IMR-90 (cell line): ENCODE measurements at regions not wholly inside any gene's neighbourhood (a gene's known extent, or its start where the extent isn't known, plus 50 kb on each side); places are given as distances from the start of the nearest gene placed in this dataset.

Experiments used
- ATAC-seq: fragments of 200-7000 bp; cut with Tn5 transposase; 2 replicates; pipeline ENCODE4 v1.9.1; 2020; ENCODE audit warnings: low read depth, mild to moderate bottlenecking, moderate library complexity
- BruUV-seq: library from RNA; stranded (reverse); fragments of 400-500 nt; replicated peaks from 2 replicates; lab custom pipeline; 2021; lab: Mats Ljungman, UMichigan
- CTCF ChIA-PET: fragments of 300-600 bp; formaldehyde crosslinking; extraction: SDS; loops from one replicate; lab custom pipeline; 2021; ENCODE audit warnings: antibody characterized with exemption; lab: Yijun Ruan, JAX
- POLR2A ChIA-PET: fragments of 300-600 bp; sonication (Branson Sonifier 250); formaldehyde crosslinking; loops from one replicate; lab custom pipeline; 2022; ENCODE audit warnings: antibody characterized with exemption; ENCODE audit not compliant: unreplicated experiment; lab: Charles Lee
- DNase-seq: peaks from one replicate; pipeline ENCODE4 v3.0.0; 2013
- H2AFZ ChIP-seq: replicated peaks from 2 replicates; pipeline ENCODE3; 2013; ENCODE audit warnings: low read length, mild to moderate bottlenecking; ENCODE audit not compliant: poor library complexity
- H2AK5ac ChIP-seq: 2 replicates; pipeline ENCODE4 v1.6.1; 2013; ENCODE audit warnings: low read depth, low read length, inconsistent platforms
- H2AK9ac ChIP-seq: replicated peaks from 2 replicates; pipeline ENCODE3; 2013; ENCODE audit warnings: mild to moderate bottlenecking, low read depth, low read length, moderate library complexity; ENCODE audit not compliant: poor library complexity
- H2BK120ac ChIP-seq: 2 replicates; pipeline ENCODE4 v1.6.1; 2013; ENCODE audit warnings: low read depth, low read length, inconsistent platforms
- H2BK15ac ChIP-seq: 3 replicates; pipeline ENCODE4 v1.6.1; 2013; ENCODE audit warnings: low read depth, low read length, inconsistent platforms
- H2BK20ac ChIP-seq: 2 replicates; pipeline ENCODE4 v1.6.1; 2013; ENCODE audit warnings: low read depth, mild to moderate bottlenecking, inconsistent platforms, low read length, moderate library complexity
- H2BK5ac ChIP-seq: 2 replicates; pipeline ENCODE4 v1.6.1; 2013; ENCODE audit warnings: mild to moderate bottlenecking, low read depth, low read length, inconsistent platforms; ENCODE audit not compliant: poor library complexity, severe bottlenecking
- H3K14ac ChIP-seq: replicated peaks from 2 replicates; pipeline ENCODE4 v1.6.1; 2013; ENCODE audit warnings: low read depth, low read length, inconsistent platforms
- H3K18ac ChIP-seq: 2 replicates; pipeline ENCODE4 v1.6.1; 2013; ENCODE audit warnings: low read depth, low read length, control low read depth
- H3K23ac ChIP-seq: 2 replicates; pipeline ENCODE4 v1.6.1; 2013; ENCODE audit warnings: low read depth, low read length, inconsistent platforms
- H3K27ac ChIP-seq: 2 replicates; pipeline ENCODE4 v1.5.1; 2013; ENCODE audit warnings: mild to moderate bottlenecking, control low read depth, low read length; ENCODE audit not compliant: insufficient read depth
- H3K27me3 ChIP-seq: 2 replicates; pipeline ENCODE4 v1.6.1; 2013; ENCODE audit warnings: low read length; ENCODE audit not compliant: control insufficient read depth, insufficient read depth
- H3K36me3 ChIP-seq: 2 replicates; pipeline ENCODE4 v1.6.1; 2013; ENCODE audit warnings: low read length, mixed read lengths; ENCODE audit not compliant: control insufficient read depth, insufficient read depth
- H3K4ac ChIP-seq: 2 replicates; pipeline ENCODE4 v1.6.1; 2013; ENCODE audit warnings: low read depth, low read length, inconsistent platforms
- H3K4me1 ChIP-seq: 2 replicates; pipeline ENCODE4 v1.6.1; 2013; ENCODE audit warnings: low read length, mixed read lengths; ENCODE audit not compliant: control insufficient read depth, insufficient read depth
- H3K4me2 ChIP-seq: 2 replicates; pipeline ENCODE4 v1.6.1; 2013; ENCODE audit warnings: low read depth, mild to moderate bottlenecking, control low read depth, low read length, moderate library complexity
- H3K4me3 ChIP-seq: 2 replicates; pipeline ENCODE4 v1.5.1; 2013; ENCODE audit warnings: low read depth, mild to moderate bottlenecking, control low read depth, low read length, moderate library complexity; ENCODE audit not compliant: insufficient read depth
- H3K56ac ChIP-seq: 2 replicates; pipeline ENCODE4 v1.6.1; 2013; ENCODE audit warnings: low read length, inconsistent platforms; ENCODE audit not compliant: insufficient read depth; ENCODE audit errors: extremely low read depth
- H3K79me1 ChIP-seq, 2 experiments: 2 replicates each; pipeline ENCODE4 v1.6.1; 2013; ENCODE audit warnings: low read length in 2 of 2, inconsistent platforms in 1 of 2, low read depth in 1 of 2
- H3K9ac ChIP-seq: 2 replicates; pipeline ENCODE4 v1.6.1; 2013; ENCODE audit warnings: low read depth, low read length, control low read depth
- H3K9me1 ChIP-seq: 2 replicates; pipeline ENCODE4 v1.6.1; 2013; ENCODE audit warnings: low read length, inconsistent platforms; ENCODE audit not compliant: insufficient read depth
- H3K9me3 ChIP-seq: 2 replicates; pipeline ENCODE4 v1.6.1; 2013; ENCODE audit warnings: low read length; ENCODE audit not compliant: control insufficient read depth, insufficient read depth
- H4K20me1 ChIP-seq: 2 replicates; pipeline ENCODE4 v1.6.1; 2013; ENCODE audit warnings: low read length, inconsistent platforms; ENCODE audit not compliant: insufficient read depth
- H4K5ac ChIP-seq: 2 replicates; pipeline ENCODE4 v1.6.1; 2013; ENCODE audit warnings: mild to moderate bottlenecking, low read depth, low read length, control low read depth
- H4K8ac ChIP-seq, 2 experiments: 2 replicates each; pipeline ENCODE4 v1.6.1; 2013; ENCODE audit warnings: low read depth in 2 of 2, low read length in 2 of 2, control low read depth in 1 of 2, inconsistent platforms in 1 of 2
- H4K91ac ChIP-seq: 2 replicates; pipeline ENCODE4 v1.6.1; 2013; ENCODE audit warnings: low read depth, low read length, inconsistent platforms; ENCODE audit not compliant: insufficient read depth
- CEBPB ChIP-seq: IDR thresholded peaks from 2 replicates; pipeline ENCODE4 v1.6.1; 2012; ENCODE audit warnings: low read depth, low read length, improper control_type of control experiment
- CTCF ChIP-seq: conservative IDR thresholded peaks from 2 replicates; pipeline ENCODE4 v1.5.1; 2012; ENCODE audit warnings: mild to moderate bottlenecking, low read depth, low read length, improper control_type of control experiment
- FOS ChIP-seq: fragments of 150-350 bp; IDR thresholded peaks from 2 replicates; pipeline ENCODE4 v1.6.1; 2016; ENCODE audit warnings: low read depth, low read length
- WGBS, 2 experiments: methylation state at CpG; one replicate each; pipeline versions ENCODE4 v1.1.5 to v1.1.7; 2013; ENCODE audit warnings: missing lambda C conversion rate in 2 of 2; ENCODE audit not compliant: insufficient read length in 1 of 2; ENCODE audit errors: extremely low coverage in 2 of 2; 5-methylcytosine and 5-hydroxymethylcytosine counted together
- dilution Hi-C: fragments of 300-500 bp; cut with HindIII; formaldehyde crosslinking; loops from one replicate; pipeline ENCODE4 v1.14.3; 2018; ENCODE audit warnings: low sequenced_read_pairs; ENCODE audit not compliant: unreplicated experiment
- in situ Hi-C: fragments of 300-500 bp; cut with MboI; formaldehyde crosslinking; loops from 3 replicates; pipeline ENCODE4 v1.14.3; 2019; ENCODE audit warnings: low sequenced_read_pairs, inconsistent platforms, mixed read lengths
- intact Hi-C: fragments of 100-400 bp; cut with micrococcal nuclease; formaldehyde crosslinking; loops from 2 replicates; pipeline ENCODE4 v1.10.0; 2022

- H2BK20ac ChIP-seq = no peak overlapping the region
- H3K56ac ChIP-seq = no peak overlapping the region
- H4K5ac ChIP-seq = no peak overlapping the region
- no peak overlapping the region for H2BK120ac ChIP-seq
- no peak overlapping the region for H3K4ac ChIP-seq
- H3K4me2 ChIP-seq = no peak overlapping the region
- H3K23ac ChIP-seq = no peak overlapping the region
- in situ Hi-C loops (no loop called here), intact Hi-C loops (loop anchor here (10.0 kb wide), 1 partner anchor 720 kb away; no protein-coding TSS in a partner anchor), dilution Hi-C loops (no loop called here)
- no peak overlapping the region for H3K4me3 ChIP-seq
- H2BK15ac ChIP-seq = no peak overlapping the region
- H4K8ac ChIP-seq = no peak overlapping the region
- H3K18ac ChIP-seq = no peak overlapping the region
- DNase-seq (no peak), ATAC-seq (no peak)
- H3K79me1 ChIP-seq = no peaks in the 10 kb centered on the region
- no peaks in the 10 kb centered on the region for H3K27me3 ChIP-seq
- no peaks in the 10 kb centered on the region for H4K20me1 ChIP-seq
- TF ChIP-seq CEBPB (no peak), CTCF (no peak), FOS (no peak)
- no peak overlapping the region for H2AFZ ChIP-seq
- no peak overlapping the region for H2BK5ac ChIP-seq
- no peak overlapping the region for H2AK9ac ChIP-seq
- H3K9ac ChIP-seq = no peak overlapping the region
- no TSS peak for BruUV-seq
- no peak overlapping the region for H4K91ac ChIP-seq
- H3K9me3 ChIP-seq = no peaks in the 10 kb centered on the region
- no peaks in the 10 kb centered on the region for H3K9me1 ChIP-seq
- H2AK5ac ChIP-seq = no peak overlapping the region
- H3K14ac ChIP-seq = no peak overlapping the region
- WGBS, 2 experiments = 50% methylated on average over 1 of the region's 5 CpGs; no CpG with 5 or more reads in 1 of the 2 experiments
- CTCF ChIA-PET = no interaction called here
- no peak overlapping the region for H3K27ac ChIP-seq
- no peaks in the 10 kb centered on the region for H3K36me3 ChIP-seq
- H3K4me1 ChIP-seq = no peaks in the 10 kb centered on the region
- POLR2A ChIA-PET = no interaction called here
Measured at GRCh38 chr2:199085261-199085660, 372.5 kb downstream of the SATB2 start.
